Osteoblast (primary cell): ENCODE measurements at regions not wholly inside any gene's neighbourhood (a gene's known extent, or its start where the extent isn't known, plus 50 kb on each side); places are given as distances from the start of the nearest gene placed in this dataset.

Experiments used
- DNase-seq: peaks from one replicate; pipeline ENCODE4 v3.0.0; 2011; ENCODE audit warnings: low spot score, mixed read lengths; ENCODE audit not compliant: insufficient read length; ENCODE audit errors: missing footprints
- H2AFZ ChIP-seq: 2 replicates; pipeline ENCODE4 v1.6.0; 2011; ENCODE audit warnings: mild to moderate bottlenecking, low read length
- H3K27ac ChIP-seq: 2 replicates; pipeline ENCODE4 v1.5.1; 2011; ENCODE audit warnings: mild to moderate bottlenecking, low read depth, low read length, moderate library complexity
- H3K27me3 ChIP-seq: 2 replicates; pipeline ENCODE4 v1.6.0; 2012; ENCODE audit warnings: mild to moderate bottlenecking, control low read depth, inconsistent platforms, low read length, moderate library complexity; ENCODE audit not compliant: insufficient read depth
- H3K36me3 ChIP-seq: 2 replicates; pipeline ENCODE4 v1.5.1; 2011; ENCODE audit warnings: mild to moderate bottlenecking, low read length, control low read depth, moderate library complexity; ENCODE audit not compliant: insufficient read depth
- H3K4me1 ChIP-seq: 2 replicates; pipeline ENCODE4 v1.5.1; 2011; ENCODE audit warnings: mild to moderate bottlenecking, low read length, control low read depth, moderate library complexity; ENCODE audit not compliant: insufficient read depth
- H3K4me2 ChIP-seq: 2 replicates; pipeline ENCODE4 v1.6.0; 2011; ENCODE audit warnings: mild to moderate bottlenecking, low read length; ENCODE audit not compliant: insufficient read depth
- H3K4me3 ChIP-seq: fragments of 200-600 bp; sonication (generic); 3 replicates; pipeline ENCODE4 v1.5.1; 2012; ENCODE audit warnings: mild to moderate bottlenecking, low read length, inconsistent platforms; ENCODE audit not compliant: insufficient read depth
- H3K79me2 ChIP-seq: 2 replicates; pipeline ENCODE4 v1.6.0; 2012; ENCODE audit warnings: mild to moderate bottlenecking, low read length, control low read depth, inconsistent platforms; ENCODE audit not compliant: insufficient read depth
- H3K9me3 ChIP-seq: 2 replicates; pipeline ENCODE4 v1.5.1; 2011; ENCODE audit warnings: low read depth, low read length, control low read depth
- H4K20me1 ChIP-seq: 2 replicates; pipeline ENCODE4 v1.6.0; 2012; ENCODE audit warnings: mild to moderate bottlenecking, low read length, control low read depth; ENCODE audit not compliant: insufficient read depth
- TF ChIP-seq, protein P1 (sequence below): IDR thresholded peaks from 2 replicates; pipeline ENCODE4 v1.5.1; 2011; ENCODE audit warnings: mild to moderate bottlenecking, low read depth, low read length, moderate library complexity; ENCODE audit errors: extremely low read depth

DNA sequence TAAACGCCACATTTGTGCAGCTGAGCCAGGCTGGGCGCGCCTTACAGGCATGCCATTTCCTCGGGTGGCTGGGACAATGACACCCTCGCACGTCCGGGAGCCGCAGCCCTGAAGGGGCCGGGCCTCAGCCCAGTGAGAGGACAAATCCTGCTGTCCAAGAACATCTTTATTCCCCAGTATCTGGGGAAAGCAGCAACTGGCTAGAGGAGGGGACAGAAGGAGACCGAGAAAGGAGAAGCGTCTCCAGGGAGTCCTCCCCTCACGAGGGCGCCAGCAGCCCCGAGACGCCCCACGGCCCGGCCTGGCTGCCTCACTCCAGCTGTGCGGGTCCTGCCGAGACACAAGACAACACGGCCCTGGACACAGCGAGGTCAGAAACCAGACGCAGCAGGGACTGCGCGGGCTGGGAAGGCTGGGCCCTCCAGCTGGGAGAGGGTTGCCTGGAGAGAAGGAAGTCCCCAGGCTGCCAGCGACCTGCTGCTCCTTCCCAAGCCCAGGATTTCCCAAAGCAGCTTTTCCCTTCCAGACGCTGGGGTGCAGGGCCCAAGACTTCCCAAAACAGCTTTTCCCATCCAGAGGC, 130.2 kb downstream of the CHSY1 start:
- Histone ChIP-seq H3K4me2 (peak overlapping the region; percentile 83), H3K27ac (peak overlapping the region; percentile 100), H3K79me2 (peaks cover 6% of the 10 kb centered on the region), H3K9me3 (no peaks in the 10 kb centered on the region), H2AFZ (peak overlapping the region; percentile 91), H3K27me3 (no peaks in the 10 kb centered on the region), H4K20me1 (no peaks in the 10 kb centered on the region), H3K4me3 (peak overlapping the region; percentile 49), H3K4me1 (peaks cover 45% of the 10 kb centered on the region), H3K36me3 (no peaks in the 10 kb centered on the region)
- TF ChIP-seq, protein P1, sequence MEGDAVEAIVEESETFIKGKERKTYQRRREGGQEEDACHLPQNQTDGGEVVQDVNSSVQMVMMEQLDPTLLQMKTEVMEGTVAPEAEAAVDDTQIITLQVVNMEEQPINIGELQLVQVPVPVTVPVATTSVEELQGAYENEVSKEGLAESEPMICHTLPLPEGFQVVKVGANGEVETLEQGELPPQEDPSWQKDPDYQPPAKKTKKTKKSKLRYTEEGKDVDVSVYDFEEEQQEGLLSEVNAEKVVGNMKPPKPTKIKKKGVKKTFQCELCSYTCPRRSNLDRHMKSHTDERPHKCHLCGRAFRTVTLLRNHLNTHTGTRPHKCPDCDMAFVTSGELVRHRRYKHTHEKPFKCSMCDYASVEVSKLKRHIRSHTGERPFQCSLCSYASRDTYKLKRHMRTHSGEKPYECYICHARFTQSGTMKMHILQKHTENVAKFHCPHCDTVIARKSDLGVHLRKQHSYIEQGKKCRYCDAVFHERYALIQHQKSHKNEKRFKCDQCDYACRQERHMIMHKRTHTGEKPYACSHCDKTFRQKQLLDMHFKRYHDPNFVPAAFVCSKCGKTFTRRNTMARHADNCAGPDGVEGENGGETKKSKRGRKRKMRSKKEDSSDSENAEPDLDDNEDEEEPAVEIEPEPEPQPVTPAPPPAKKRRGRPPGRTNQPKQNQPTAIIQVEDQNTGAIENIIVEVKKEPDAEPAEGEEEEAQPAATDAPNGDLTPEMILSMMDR, result peak; percentile 19
- peak; percentile 89 for DNase-seq

GRCh38 chr15:101120987-101121386, 130.9 kb downstream of the CHSY1 start:
- peak; percentile 32 for DNase-seq
- Histone ChIP-seq H3K4me2 (peak overlapping the region; percentile 83), H3K4me3 (no peak overlapping the region), H4K20me1 (no peaks in the 10 kb centered on the region), H3K9me3 (no peaks in the 10 kb centered on the region), H3K27ac (peak overlapping the region; percentile 100), H3K27me3 (no peaks in the 10 kb centered on the region), H3K4me1 (peaks cover 45% of the 10 kb centered on the region), H2AFZ (peak overlapping the region; percentile 91), H3K36me3 (no peaks in the 10 kb centered on the region), H3K79me2 (peaks cover 6% of the 10 kb centered on the region)
- TF ChIP-seq, protein P1, result no peak

DNA sequence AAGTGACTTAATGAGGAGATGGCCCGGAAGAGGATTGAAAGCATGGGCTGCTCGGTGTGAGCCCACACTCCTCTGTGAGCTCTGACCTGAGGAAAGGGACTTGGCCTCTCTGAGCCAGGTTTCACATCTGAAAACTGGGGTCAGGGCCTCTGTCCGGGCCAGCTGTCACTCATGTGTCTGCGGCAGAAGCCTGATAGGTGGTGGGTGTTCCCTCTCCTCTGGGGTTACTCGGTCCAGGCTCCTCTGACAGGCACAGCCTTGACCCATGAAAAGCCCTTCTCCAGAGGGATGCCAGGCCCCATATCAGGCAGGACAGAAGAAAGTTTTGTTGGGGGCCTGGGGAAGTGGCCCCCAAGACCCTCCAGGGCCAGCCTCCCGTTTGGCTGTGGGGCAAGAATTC, 131.4 kb downstream of the CHSY1 start:
- no peak for DNase-seq
- no peak overlapping the region for H3K4me3 ChIP-seq
- H4K20me1 ChIP-seq, result no peaks in the 10 kb centered on the region
- peaks cover 47% of the 10 kb centered on the region for H3K4me1 ChIP-seq
- no peaks in the 10 kb centered on the region for H3K9me3 ChIP-seq
- no peak overlapping the region for H3K4me2 ChIP-seq
- no peaks in the 10 kb centered on the region for H3K27me3 ChIP-seq
- H2AFZ ChIP-seq, result no peak overlapping the region
- H3K27ac ChIP-seq, result peak overlapping the region; percentile 100
- TF ChIP-seq, protein P1, result no peak
- H3K36me3 ChIP-seq, result no peaks in the 10 kb centered on the region
- peaks cover 6% of the 10 kb centered on the region for H3K79me2 ChIP-seq
